T-helper 1 cell treated with Interleukin-12 subunit alpha and Interleukin-12 subunit beta and Interleukin-4 antibody, amounts not matched to agents 30 ng/mL and 1 ng/mL, for 36 hours (primary cell): ENCODE measurements at regions not wholly inside any gene's neighbourhood (a gene's known extent, or its start where the extent isn't known, plus 50 kb on each side); places are given as distances from the start of the nearest gene placed in this dataset.

ENCODE experiments used
- intact Hi-C: fragments of 100-400 bp; cut with micrococcal nuclease; formaldehyde crosslinking; loops from one replicate; pipeline ENCODE4 v1.15.1; 2024

DNA sequence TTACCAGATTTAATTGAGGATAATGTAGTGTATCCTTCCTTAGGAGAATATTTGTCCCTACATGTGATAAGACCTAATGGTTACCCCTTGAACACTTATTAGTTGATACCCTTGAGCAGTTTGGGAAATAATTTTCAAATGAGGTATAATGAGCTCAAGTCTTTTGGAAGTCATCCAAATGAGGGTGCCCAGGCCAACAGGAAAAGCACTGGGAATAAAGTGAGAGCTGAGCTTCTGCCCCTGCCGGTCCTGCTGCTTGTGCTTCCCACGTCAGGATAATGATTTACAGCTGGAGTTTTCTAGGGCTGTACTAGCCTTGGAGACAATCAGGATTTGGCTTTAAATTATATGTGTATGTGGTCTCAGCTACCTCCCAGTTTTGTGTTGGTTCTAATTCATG is 178.8 kb upstream of the FRMD6 start:
- intact Hi-C loops = no loop called here

DNA sequence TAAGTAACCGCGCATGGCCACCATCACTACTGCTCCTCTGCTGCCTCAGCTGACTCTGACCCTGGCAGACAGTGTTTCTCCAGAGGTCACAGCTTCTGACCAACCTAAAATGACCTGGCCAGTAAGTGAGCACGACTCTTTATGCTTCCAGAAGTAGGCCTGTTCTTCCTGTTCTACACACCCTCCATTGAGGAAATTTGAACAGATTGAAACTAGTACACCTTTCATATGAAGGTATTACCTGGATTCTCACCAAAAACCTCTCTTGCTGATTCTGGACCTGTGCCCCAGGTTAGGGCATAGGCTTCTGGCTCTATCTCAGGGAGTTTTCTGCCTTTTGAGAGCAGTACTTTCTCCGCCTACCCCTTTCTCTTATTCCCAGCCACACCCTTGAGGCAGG is 178.4 kb upstream of the FRMD6 start:
- intact Hi-C loops = no loop called here

DNA sequence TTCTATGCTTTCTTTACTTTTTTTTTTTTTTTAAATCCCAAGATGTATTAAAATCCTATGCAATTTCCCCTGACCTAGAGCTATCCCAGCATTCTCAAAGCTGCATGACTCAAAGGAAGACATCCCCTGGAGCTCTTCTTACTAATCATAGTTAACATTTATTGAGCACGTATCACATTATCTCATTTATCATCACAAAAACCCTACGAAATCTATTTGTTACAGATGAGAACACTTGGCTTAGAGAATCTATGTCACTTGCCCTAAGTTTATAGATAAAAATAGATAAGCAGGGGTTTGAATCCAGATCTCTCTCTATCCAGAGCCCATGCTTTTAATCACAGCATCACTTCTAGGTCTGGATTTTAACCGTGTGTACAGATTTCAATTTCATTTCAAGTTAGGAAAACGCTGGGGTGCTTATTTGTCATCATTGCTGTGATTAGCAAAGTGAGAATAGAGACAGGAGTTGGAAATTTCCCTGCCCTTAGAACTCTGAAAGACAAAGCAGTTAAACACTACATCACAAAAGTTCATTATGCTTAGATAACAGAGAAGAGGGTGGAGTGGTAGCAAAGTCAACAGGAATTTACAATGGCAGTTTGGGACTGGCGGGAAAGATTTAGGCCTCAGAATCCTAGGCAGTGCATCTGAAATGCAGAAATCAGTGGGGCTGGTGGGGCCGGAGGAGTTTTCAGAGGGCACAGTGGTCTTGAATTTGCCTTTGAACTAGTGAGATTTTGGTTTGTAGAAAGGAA is 177.7 kb upstream of the FRMD6 start:
- intact Hi-C loops = no loop called here

DNA sequence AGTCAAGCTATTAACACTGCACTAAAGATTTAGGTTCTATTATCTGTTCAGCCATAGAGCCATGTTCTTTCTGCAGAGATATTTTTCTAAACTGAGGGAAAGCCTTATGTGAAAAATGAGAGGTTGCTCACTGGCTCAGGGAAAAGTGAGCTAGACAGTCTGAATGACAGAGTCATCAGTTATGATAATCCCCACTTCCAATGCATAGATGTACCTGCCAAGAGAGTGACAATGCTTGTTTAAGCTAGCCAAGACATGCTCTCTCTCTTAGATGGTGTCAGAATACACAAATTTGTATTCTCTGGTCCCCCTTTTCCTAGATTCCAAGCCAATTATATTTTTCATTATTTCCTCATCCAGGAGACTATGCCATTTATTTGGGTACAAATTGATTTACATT is 176.9 kb upstream of the FRMD6 start:
- intact Hi-C loops = no loop called here

DNA sequence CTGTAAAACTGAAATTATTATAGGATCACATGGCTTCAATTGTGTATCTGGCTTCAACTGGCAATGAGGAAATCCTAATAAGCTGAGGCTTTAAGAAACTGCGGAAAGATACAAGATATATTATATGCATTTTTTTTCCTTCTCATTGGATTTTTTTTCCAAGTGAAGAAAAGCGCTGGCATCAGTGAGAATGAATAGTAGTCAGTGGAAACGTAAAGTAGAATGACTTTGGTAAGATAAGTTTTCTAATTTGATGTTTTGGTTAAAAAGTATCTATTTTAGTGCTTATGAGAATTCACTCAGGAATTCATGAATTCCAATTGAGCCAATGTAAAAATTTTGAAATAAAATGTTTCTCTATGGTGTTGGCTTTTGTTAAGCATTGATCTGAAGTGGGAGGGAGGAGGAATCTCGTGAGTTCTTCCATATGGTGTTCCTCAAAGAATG is 173.5 kb upstream of the FRMD6 start:
- intact Hi-C loops = no loop called here

DNA sequence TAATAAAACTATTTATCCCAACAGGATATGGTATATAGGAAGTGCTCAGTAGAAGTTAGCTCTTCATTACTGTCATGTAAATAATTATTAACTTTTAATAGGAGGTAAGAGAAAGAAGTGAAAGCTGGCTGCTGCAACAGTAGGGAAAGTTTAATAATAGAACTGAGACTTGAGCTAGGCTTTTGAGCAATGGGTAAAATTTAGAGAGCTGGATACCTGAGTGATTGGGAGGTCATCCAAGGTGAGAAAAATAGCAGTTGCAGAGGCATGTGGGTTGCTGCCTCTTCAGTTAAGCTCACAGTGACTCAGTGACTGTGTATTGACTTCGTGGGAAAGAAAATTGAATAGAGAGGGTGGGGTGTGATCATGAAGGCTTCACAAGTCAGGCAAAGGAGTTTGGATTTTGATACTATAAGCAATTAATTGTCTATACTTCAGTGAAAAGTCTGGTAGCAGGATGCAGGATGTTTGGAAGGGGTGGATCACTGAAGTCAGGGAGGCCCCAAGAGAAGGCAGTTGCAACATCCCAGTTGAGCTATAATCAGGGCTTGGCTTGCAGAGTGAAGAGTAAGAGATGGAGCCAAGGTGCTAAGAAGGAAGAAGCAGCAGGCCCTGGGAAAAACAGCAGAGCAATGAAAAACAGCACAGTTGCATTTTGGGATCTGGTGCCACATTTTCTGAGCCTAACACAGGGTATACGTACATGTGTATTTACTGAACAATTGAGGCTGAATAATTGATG is 172.0 kb upstream of the FRMD6 start:
- intact Hi-C loops = no loop called here

DNA sequence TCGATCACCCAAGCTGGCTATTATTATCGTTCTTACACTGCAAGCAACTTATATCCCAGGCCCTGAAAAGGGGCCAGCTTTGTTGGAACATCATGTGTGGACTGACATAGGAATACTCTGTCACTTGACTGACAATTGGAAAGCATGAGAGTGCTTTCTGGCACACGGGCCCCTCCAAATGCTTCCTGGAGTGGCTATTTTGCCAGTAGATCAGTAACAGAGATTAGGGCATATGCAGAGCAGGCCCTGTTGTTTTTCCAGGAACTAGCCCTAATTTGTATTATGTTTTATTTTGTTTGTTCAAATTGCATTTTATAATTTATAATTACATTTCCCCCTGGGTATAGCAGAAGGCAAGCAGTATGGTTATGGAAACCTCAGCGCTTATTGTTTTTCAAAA is 170.1 kb upstream of the FRMD6 start:
- intact Hi-C loops = no loop called here

DNA sequence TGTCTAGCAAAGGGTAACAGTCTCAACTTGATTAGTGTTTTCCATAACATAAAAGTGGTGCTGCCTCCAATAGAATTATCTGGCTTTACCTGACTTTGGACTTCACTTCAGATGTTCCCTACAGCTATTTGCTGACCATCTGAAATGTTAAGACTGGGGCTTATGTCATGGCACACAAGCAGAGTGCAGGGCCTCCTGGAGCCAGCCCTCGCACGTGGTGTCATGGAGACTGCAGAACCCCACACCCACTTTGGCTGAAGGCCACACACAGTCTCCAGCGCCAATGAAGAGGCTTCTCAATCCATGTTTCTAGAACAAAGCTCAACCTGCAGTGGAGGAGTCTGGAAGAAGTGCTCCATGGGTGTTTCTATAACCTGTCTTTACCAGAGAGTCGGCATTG is 169.6 kb upstream of the FRMD6 start:
- intact Hi-C loops = no loop called here

DNA sequence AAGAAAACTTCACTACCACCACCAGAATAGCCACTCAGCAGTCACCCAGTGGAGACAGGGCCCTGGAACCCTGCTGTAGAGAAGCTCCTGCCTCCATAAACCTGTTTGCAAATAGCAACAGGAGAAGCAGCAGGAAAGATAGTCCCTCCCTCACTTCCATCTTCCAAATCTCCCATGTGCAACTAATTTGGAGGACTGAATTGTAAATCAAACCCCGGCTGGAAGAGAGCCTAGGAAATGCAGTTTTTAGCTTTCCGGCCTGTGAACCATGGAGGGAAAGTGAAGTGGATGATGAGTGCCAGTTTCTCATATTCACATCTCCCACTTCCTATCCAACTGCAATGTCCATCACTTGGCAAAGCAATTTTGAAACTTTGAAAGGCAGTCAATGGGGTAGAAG is 167.2 kb upstream of the FRMD6 start:
- intact Hi-C loops = no loop called here

DNA sequence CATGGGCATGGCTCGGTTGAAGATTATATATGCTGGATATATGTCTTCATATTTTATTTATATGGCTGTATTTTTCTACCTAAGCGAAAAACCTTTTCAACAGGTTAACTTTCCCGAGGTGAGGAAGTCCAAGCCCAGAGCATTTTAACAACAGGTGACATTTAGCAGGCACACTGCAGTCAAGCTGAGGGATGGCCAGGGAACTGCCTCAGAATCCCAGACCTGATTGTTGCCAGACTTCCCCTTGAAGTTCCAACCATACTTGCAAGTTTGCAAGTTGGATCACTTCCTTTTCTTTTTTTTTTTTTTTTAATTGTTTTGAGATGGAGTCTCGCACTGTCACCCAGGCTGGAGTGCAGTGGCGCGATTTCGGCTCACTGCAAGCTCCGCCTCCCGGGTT is 166.0 kb upstream of the FRMD6 start:
- intact Hi-C loops = no loop called here

DNA sequence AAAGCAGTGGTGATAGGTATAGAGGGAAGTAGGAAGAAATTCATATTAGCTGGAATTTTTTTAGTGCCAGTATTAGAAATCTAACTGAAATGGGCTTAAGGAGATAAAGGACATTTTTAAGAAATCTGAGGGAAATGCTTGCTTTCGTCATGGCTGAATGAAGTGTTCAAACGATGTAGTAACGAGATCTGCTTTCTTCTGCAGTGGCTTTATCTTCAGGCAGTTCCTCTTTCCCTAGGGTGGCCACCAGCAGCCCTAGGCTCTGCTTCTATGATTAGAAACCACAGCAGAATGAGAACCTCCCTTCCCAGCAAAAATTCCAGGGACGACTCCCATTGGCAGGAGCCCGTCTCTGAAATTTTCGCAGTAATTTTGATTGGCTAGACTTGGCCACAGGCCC is 163.9 kb upstream of the FRMD6 start:
- intact Hi-C loops = no loop called here

DNA sequence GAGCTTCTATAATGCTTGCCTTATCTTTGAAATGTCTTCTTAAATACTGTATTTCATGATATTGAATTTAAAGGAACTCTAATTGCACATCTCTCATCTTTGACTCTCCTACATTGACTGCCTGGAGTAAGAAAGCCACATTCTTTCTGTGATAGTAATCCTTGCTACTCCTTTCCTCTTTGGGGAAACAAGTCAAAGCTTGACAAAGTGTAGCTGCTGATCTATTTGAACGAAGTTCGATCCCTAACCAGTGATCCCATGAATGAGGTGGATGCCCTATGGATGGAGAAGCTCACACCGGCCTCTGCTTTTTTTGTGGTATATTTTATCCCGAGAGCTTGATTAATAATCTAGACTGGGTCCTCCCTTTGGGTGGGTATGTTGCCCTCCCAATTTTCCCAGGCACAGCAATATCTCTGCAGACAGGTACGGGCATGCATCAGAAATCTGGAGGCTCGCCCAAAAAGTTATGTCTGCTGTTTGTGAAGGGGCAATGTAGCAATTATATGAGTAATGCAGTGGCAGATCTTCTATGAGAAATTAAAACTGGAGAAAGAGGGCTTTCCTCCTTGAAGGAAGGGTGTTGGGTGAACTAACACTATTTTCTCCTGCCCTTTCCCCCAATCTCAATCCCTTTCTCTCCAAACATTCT is 163.0 kb upstream of the FRMD6 start:
- intact Hi-C loops = no loop called here

DNA sequence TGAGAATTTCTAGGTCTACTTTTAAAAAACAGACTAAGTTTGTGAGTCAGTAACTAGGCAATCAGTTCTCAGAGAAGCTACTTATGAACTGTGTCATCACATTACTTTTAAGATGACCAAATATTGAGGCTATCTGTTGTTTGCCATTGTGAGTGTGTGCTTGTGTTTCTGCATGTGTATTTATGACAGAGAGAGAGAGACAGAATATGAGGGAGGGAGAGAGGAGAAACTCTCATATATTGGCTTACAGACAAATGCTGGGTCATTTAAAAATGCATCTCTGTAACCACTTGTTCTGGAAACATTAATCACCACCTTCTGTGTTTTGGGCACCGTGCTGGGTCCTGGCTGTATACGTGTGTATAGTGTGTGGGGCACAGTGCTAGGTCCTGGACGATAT is 161.5 kb upstream of the FRMD6 start:
- intact Hi-C loops = no loop called here

DNA sequence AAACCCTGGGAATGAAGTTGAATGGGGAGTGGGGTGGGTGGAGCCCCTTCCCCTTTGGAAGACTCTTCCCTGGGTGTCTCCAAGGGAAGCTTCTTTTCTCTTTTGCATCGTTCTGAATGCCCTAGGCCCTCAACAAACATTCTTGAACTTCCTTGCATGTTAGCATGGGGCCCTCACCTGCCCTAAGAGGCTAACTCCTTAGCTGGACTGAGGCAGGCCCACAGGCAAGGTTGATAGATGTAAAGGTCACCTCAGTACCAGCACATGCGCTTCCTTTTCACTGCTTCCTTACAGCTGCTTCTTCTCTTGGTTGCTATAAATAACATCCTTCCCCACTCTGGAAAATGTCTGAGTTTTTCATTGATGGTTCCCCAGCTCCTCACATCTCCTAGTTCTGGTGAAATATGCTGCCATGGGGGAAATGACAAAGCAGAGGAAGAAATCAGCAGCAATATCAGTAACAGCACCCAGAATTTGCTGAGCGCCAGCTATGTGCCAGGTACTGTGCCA is 160.6 kb upstream of the FRMD6 start:
- intact Hi-C loops = no loop called here

DNA sequence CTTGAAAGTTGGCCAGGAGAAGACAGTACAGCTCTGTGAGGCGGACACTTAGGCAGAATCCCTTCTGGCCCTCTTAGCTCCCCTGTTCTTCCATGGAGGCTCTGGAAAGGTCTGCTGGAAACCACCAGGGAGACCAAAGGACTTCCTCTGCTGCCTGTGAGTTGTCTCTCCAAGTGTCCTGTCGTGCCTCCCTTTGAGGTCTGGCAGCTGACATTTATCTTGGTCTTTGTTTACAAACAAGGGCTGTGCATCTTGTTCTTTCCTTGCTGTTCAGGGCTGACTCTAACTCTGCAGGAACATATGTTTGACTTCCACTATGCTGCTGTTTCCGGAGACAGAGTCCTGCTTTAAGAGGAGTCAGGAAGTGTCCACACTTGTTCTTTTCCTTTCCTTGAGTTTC is 159.9 kb upstream of the FRMD6 start:
- intact Hi-C loops = no loop called here

DNA sequence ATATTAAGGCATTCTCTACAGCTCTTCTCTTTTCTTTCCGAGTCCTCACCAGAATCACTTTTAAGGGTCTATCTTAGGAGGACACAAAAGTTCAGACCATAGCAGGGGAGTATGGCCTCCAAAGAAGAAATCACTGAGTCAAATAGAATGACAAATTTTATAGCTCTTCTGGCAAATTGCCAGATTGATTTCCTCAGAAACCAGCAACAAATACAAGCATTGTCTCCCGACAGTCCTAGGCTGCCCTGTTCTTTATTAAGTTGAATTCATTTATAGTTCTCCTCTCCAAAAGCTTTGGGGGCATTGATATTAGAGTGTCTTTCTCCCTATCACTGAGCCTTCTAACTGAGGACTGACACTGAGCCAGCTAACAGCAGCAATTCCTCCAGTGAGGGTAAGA is 156.4 kb upstream of the FRMD6 start:
- intact Hi-C loops = no loop called here

DNA sequence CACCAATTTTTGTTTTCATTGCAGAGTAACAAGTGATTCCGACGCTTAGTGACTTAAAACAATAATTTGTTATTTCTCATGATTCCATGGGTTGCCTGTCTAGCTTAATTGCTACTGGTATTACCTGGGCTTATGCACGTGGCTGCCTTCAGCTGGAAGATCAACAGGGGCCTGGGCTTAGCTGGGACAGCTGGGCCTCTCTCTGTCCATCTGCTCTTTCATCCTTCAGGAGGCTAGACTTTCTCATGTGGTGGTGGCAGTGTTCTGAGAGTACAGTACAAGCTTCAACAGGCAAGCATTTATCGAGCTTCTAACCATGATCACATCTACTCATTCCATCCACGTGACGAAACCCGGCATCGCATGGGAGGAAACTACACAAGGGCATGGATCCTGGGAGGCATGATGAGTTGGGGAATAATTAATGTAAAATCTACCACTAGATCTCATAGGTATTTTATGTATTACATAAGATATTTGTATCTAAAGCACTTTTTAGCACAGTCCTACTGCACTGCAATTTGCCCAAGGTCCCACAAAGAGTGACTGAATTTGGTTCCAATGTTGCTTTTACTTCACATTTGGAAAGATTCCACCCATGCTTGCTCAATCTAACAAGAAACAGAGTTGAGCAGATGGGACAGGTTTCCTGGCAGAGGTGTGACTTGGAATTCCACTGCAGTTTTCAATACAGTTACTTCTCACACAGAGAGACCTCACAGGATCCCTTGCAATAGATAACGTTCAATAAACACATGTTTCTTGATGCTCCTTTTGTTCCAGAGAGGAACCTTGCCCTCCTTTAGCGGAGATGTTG is 153.1 kb upstream of the FRMD6 start:
- intact Hi-C loops = no loop called here

DNA sequence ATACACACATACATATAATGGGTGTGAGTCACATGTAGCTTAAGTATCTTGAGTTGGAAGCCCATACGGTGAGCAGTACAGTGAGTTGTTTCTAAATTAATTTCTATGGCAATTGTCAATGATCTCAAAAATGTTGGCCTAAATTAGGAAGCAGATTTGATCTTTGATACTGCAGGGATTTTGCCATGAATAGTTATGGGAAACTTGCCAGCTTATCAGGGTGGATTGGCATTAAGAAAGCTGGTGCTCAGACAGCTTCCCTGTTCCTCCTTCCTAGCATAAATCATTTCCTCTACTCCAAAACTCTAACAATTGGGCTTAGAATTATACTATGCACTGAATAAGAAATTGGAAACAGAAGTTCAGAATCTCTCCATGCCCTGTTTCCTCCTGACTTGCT is 150.9 kb upstream of the FRMD6 start:
- intact Hi-C loops = no loop called here

DNA sequence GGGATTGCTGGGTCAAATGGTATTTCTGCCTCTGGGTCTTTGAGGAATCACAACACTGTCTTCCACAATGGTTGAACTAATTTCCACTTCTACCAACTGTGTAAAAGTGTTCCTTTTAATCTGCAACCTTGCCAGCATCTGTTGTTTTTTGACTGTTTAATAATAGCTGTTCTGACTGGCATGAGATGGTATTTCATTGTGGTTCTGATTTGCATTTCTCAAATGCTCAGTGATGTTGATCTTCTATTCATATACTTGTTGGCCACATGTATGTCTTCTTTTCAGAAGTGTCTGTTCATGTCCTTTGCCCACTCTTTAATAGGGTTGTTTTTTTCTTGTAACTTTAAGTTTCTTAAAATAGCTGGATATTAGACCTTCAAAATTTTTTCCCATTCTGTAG is 150.0 kb upstream of the FRMD6 start:
- intact Hi-C loops = no loop called here

DNA sequence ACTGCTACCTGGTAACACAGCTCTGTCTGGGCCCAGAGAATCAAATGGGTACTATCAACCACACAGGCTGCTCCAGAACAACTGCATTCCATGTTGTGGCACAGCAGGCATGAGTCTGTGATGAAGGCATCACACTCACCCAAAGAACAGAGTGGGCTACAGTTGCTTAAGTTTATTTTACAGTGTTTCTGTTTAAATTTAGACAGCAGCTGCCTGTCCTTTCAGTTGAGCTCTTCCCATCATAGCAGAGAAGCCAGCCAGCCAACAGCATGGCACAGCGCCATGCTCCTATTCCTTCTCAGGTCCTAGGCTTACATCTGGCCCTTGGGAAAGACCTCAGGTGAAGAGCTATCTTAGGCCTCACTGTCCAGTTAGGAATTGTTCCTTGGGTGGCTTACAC is 147.0 kb upstream of the FRMD6 start:
- intact Hi-C loops = no loop called here

DNA sequence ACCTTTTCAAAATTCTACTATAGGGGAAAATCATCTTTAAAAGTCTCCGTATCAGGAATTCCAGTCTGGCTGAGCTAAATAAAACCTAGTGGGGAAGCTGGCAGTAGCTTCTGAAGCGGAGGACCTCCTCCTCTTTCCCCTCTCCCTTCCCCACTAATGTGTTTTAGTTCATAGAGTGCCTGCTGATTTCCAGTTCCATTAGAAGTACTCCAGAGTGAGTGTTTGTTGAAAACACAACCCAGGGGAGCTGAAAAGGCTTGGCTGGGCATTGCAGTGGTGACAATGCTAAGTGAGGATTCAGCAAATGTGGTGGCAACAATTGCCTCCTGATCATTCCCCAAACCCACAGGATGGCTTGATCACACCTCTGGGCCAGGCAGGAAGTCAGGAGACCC is 144.2 kb upstream of the FRMD6 start:
- intact Hi-C loops = no loop called here
